HG03354 (cell line): ENCODE measurements at regions not wholly inside any gene's neighbourhood (a gene's known extent, or its start where the extent isn't known, plus 50 kb on each side); places are given as distances from the start of the nearest gene placed in this dataset.
A peak's percentile ranks its signal among the peaks of the same experiment; 100 is the strongest.

Source experiments
- ATAC-seq: cut with Tn5 transposase; IDR thresholded peaks from one replicate; pipeline ENCODE4 v1.9.1; 2021; ENCODE audit warnings: mild to moderate bottlenecking; ENCODE audit not compliant: unreplicated experiment, poor library complexity, severe bottlenecking

DNA sequence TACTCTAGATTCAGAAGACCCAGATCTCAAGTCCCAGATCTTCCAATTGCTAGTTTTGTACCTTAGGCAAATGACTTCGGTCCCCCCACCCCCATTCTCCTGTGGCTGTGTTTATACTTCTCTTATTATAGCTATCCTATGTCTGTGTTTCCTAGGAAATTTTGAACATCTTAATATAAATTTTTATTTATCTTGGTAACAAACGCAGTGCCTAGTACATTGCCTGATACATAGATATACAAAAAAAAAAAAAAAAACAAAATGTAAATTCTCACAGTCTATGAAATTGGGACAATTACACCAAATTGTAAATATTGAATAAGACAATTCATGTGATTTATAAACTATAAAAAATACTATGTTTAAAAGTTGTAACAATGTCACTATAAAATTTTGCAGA lies 84.1 kb upstream of the SLC44A3 start:
- no peak for ATAC-seq

DNA sequence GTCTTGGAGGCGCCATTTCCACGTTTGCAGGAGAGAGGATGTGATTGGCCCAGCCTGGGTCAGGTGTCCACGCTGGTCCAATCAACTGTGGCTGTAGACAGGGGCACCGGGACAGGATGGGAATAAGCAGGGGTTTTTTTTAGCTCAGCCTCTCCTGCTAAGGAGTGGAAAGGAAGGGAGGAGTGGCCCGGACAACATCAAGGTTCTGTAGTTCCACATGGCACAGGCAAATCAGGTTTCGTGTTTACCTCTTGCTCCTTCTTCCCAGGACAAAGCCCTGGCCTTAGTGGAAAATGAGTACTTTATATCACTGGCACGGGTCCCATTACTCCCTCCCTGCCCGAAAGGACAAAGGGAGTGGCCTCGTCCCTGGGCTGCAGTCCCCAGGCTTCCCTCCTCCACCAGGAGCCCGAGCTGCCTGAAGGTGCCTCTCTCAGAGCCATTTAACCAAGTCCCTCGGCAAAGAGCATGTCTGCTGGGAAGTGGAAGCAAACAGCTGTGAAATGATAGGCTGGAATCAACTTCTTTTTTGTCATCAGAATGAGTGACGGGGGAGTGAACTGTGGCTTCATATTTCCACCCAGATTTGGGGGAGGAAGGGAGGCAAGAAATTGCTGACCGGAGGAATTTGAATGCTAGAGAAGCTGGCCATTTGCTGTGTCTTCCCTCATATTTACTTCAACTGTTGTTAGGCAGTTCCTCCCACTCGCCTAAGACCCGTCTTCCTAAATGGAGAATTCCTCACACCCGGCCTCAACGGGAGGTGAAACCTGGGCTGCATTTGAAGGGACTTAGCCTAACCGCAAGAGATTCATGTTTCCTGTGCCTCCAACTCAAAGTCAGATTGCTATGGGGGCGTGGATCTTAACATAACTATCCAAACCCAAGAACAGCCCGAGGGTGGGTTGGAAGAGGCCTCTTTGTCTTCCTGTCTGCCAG lies 84.9 kb upstream of the SLC44A3 start:
- ATAC-seq, result no peak

DNA sequence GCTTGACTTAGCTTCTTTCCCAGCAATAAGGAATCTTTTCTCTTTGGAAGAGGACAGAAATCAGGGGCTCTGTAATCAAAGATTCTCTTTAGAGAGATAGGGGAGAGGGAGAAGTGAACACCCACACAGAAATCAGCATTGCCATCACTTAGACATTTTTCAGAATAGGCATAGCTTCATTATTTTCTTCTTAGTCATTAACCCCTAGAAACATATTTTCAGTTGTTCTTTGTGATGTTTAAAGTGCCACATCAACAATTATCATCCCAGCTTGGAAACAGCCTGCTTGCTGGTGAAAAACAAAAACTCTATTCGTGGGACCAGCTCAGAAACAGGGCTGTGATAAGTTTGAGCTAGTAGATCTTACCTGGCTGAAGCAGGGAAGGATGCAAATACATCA lies 88.3 kb upstream of the SLC44A3 start:
- no peak for ATAC-seq

DNA sequence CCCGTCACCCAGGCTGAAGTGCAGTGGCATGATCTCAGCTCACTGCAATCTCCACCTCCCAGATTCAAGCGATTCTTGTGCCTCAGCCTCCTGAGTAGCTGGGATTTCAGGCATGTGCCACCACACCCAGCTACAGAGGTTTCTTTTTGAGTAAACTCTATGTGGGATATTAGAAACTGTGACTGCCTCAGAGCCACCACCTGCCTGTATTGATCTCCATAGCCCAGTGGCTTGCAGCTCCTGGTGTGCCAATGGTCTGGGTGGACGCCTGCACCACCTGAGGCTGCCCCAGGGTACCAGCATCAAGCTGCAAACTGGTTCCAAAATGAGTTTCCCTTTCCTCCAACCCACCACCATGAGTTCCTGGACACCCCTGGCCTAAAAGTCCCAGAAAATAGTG lies 89.7 kb upstream of the SLC44A3 start:
- ATAC-seq, result no peak

DNA sequence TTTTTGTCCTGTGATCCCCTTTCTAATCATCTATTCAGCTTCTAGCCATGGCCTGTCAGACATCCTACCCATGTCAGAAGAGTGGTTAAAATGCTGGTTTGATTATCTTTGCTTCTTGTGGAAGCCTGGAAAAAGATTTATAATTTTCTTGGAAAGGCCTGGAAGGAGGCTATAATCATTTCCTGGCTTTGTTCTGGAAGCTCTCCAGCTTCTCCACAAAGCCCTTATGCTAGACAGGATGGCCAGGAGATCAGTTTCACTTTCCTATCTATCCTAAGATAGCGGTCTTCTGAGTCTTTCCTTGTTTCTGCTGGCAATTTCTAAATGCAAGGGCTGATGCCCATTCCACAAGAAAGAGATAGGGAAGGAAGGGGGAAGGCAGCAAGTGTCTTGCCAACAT lies 90.9 kb upstream of the SLC44A3 start:
- ATAC-seq, result no peak

DNA sequence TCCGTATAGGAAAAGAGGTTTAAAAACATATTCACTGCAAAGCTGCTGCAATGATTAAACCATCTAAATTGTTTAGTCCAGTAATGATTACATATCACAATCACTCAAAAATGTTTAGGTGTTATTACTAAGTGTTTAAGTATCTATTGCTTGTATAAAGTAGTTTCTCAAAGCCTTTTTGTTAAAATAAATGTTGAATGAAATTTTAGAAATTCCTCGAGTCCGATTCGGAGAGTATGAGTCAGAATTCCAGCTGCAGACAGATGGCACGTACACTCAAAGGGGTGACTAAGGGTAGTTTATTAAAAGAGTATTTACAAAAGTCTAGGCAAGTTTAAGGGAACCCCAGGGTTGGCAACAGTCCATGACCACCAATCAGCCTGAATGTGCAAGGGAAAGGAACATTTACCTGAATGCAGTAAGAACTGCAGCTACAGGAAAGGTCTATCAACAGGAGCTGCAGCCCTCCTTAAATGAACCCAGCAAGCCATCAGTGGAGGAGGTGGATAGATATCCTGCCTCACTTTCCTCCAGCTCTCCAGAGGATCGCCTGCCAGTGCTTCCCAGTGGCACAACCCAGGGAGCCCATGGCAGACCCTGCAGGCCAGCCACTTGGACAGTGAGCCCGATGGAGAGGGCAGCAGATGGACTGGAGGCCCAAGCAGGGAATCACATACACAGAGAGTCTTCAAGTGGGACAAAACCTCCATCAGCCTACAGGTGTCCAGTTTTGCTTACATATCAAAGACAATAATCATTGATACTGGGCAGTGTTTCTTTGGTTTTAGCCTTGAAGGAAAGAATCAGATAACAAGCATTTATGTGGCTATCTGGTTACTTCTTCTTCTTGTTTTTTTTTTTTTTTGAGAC lies 92.1 kb upstream of the SLC44A3 start:
- no peak for ATAC-seq

DNA sequence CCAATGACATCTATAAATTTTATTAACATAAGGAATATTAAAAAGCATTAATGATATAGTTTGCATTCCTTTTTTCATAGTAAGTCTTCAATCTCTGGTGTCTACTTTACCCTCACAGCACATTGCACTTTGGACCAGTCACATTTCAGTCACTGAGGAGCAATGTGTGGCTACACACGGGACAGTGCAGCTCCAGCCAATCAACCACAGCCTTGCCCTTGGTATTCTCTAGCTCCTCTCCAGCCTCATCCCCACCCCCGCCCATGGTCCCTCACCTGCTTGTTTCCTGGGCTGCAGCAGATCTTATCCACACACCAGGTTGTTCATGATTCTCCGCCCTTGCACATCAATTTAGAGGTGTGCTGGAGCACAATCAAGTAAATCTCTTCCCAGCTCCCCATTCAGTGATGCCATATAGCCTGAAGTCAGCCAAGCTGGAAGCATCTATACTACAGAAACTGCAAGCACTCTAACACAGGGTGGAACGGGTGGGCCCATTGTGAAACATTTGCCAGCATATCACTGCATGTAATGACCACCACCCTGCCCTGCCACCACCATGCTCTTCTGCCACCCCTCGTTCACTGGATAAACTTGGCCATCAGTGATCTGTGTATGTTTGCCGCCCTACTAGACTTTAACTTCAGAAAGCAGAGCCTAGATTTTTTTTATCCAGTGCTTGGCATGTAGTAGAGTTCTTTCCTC lies 93.0 kb upstream of the SLC44A3 start:
- ATAC-seq, result no peak

DNA sequence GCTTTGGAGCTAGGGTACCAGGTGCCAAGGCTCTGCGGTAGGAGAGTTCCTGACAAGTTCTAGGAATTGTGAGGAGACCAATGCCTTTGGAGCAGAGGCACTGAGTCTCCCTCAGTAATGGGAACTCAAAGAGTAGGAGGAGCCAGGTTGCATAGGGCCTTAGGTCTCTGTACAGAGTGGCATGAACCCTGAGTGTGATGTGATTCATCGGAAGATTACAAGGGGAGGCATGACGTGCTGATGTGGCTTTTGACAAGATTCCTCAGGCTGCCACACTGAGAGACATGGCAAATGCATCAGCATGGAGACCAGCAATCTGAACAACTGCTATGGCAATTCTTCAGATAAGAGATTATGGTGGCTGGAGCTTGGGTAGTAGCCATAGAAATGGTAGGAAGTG lies 94.6 kb upstream of the SLC44A3 start:
- no peak for ATAC-seq

DNA sequence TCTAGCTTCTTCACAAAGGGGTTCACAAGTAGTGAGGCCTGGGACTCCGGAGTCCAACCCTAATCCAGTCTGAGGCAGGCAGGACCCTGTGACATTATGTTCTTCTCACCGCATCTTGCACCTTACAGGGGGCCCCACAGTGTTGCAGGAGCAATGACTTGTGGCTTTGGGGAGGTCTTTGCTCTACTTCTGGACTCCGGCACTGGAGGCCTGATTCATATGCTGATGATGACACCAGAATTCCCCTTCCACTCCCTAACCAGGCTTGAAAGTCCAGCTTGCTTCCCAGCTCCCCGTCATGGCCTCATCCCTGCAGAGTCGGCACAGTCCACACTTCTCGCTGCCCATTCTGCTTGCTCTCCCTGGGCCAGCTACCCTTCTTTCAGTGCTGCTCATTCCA lies 96.3 kb upstream of the SLC44A3 start:
- no peak for ATAC-seq

DNA sequence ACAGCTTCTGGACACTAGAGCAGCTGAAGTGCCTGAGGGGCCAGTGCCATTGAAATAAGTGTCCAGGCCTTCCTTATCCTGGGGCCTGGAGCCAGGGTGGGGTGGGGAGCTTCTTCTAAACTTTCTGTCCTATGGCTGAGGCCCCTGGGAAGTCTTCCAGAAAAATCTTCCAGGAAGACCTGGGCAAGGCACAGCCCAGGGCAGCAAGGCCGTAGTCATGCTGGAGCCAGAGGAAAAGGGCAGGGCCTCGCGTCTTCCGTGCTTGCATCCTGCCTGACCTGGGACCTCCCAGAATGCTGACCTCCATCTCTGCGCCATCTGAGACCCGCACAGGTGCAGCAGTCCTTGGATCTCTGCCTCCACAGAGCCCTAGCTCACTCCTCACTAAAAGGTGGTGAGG lies 96.7 kb upstream of the SLC44A3 start:
- no peak for ATAC-seq

DNA sequence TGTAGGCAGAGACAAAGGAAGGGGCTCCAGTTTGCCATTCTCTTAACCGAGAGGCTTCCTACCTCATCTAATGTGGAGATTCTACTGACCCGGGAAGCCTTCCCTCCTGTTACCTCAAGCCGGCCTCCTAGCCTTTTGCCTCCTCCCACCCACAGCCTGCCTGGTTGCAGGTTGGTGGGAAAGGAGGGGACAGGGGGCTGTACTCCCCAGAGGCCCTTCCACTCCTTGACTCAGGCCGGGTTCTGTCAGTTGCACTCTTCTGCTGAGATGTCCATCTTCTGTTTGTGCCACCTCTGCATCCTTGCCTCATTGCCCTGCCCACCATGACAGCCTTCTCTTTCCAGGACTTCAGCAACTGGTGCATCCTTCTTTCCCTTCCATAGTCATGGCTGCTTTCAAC lies 98.0 kb upstream of the SLC44A3 start:
- no peak for ATAC-seq

DNA sequence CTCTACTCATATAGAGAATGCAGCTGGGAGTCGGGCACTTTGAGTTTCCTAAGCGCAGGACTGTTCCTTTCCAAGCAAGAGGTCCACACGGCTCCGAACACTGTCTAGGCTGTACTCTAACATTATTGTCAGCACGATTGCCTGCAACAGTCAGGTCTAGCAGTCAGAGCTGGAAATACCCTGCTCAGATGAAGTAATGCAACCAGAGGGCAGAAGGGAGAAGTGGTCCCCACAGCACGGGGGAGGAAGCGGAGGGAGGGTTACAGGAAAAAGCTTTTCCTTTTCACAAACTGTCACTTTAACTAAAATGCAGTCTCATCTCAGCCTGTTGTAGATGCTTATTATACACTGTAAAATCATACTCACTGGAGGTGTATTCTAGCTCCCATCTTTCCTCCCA lies 98.9 kb upstream of the SLC44A3 start:
- peak; percentile 61 for ATAC-seq

DNA sequence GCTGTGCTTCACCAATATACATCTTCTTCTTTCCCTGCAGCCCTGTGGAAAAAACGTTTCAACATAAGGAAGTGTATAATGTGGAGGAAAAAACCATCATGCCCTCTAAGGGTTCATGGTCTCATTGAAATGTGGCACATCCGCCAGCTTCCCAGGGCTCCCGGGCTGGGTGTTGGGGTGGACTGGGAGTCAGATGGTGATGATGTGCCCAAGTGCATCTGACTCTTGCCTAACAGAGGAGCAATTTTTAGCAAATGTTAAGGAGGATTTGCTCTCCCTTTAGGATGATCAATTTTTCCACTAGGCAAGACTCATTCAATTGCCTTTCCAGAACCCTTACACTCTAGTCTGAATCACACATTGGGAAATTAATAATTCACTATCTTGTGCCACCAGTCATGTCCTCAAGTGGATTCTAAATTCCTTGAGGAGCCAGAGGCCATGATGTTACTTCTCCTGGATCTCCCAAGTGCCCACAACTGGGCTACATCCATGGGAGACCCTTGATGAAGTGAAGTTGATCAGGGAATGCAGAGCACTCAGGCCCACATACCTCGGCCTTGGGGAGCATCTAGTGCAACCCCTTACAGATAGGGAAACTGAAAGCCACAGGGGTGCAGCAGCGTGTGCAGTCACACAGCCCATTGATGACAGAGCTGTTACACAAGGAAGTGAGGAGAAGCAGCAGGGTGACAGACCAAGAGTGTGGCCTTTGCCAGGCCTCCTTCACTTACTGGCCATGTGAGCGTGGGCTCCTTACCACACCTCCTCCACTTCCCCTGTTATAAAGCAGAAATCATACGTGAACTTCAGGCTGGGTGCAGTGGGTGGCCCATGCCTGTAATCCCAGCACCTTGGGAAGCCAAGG lies 100.0 kb upstream of the SLC44A3 start:
- ATAC-seq, result peak; percentile 98

DNA sequence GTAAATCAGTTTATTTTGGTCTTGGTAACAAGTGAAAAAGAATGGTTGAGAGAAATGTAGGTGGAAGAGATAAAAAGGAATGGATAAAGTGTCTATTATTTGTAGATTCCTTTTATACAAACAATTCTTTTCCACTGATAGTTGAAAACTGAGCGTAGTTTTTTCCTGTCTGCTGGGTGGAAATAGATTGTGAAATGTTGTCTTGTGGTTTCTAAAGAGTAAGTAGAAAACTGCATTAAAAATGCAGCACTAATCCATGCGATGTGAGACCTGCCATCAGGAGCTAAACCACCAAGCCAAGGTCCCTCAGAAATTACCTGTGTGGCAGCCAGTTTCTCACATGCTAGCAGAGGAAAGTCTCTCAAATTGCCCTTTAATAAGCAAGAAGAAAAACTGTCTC lies 103.2 kb upstream of the SLC44A3 start:
- ATAC-seq, result no peak

DNA sequence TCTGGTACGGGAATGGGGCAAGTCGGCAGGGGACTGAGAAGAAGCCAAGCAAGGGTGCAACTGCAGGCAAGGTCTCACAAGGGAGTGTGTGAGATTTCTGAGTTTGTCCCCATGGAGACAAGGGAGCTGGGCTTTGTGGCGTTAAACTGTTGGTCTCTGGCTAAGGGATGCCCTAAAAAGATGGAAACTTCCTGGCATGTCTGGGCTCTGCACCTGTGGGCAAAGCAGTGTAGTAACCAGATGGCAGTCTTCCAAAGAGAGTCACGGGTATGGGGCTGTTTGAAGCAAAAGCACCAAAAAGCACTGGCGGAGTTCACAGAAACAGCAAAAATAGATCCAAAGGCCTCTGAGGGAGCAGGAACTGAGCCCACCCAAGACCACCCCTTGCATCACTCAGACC lies 104.8 kb upstream of the SLC44A3 start:
- no peak for ATAC-seq

DNA sequence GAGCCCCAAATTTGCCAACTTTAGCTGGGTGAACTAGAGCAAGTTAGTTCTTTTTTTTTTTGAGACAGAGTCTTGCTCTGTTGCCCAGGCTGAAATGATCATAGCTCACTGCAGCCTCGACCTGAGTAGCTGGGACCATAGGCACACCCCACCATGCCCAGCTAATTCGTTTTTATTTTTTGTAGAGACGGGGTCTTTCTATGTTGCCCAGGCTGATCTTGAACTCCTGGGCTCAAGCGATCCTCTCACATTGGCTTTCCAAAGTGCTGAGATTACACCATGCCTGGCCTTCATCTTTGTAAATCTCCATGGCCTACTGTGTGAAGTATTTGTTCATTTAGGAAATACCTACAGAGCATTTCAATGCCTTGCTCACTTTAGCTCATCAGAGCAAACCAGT lies 105.6 kb upstream of the SLC44A3 start:
- no peak for ATAC-seq

DNA sequence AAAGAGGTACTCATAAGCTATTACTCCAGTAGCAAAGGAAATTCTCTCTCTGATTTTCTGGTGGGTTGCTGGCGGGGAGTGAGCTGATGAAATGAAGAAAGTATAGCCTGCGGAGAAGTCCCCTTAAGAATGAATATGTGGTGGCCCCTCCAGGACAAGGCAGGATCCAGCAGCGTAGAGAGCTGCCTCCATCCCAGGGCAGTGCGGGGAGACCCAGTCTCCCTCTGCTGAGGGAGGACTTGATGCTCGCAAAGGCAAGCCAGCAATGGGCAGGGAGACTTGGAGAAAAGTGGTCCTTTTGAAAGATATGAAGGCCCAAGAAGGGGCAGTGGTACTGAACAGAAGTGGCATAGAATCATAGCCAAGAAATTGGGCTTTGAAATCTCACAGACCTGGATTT lies 106.0 kb upstream of the SLC44A3 start:
- no peak for ATAC-seq

DNA sequence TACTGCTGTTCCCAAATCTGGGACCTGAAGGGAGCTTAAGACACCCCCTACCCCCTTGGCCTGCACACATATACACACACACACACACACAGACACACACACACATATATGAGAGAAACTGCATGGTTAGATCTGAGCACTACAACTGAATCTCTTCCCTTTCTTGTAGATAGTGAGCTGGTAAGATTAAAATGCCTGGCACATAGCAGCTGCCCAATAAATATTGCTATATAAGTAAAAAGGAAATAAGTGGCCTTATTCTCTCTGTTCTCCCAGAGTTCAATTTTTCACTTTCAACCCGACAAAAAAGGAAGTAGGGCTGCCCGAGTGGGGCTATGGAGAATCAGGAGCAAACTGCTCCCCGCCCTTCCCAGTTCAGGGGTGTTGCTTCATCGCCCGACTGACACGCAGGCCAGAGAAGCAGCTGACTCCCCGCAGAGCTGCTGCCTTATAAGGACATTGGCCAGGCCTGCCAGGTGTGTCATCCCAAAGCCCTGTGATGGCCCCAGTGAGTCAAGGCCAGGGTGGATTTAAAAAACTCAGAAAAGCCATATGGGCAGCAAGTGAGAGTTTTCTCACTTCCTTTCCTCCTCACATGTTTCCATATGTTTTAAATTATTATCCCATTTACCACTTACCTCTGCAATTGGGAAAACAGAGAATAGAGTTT lies 106.5 kb upstream of the SLC44A3 start:
- peak; percentile 73 for ATAC-seq
